Astrocyte (in vitro differentiated cells and primary cell): ENCODE measurements at regions not wholly inside any gene's neighbourhood (a gene's known extent, or its start where the extent isn't known, plus 50 kb on each side); places are given as distances from the start of the nearest gene placed in this dataset.

Source experiments
- CTCF ChIP-seq: IDR thresholded peaks from 2 replicates; pipeline ENCODE4 v1.5.1; 2011; ENCODE audit warnings: low read depth, mild to moderate bottlenecking, inconsistent platforms, low read length, moderate library complexity; ENCODE audit not compliant: insufficient read depth
- EZH2 ChIP-seq: IDR thresholded peaks from 2 replicates; pipeline ENCODE4 v1.6.1; 2012; ENCODE audit warnings: mild to moderate bottlenecking, low read length, inconsistent platforms; ENCODE audit not compliant: insufficient read depth

GRCh38 chr5:62690421-62690820, 111.8 kb downstream of the LRRC70 start:
- no peak for TF ChIP-seq CTCF
- TF ChIP-seq EZH2: no peak
